ENCODE measurements at regions not wholly inside any gene's neighbourhood (a gene's known extent, or its start where the extent isn't known, plus 50 kb on each side); places are given as distances from the start of the nearest gene placed in this dataset.

DNA sequence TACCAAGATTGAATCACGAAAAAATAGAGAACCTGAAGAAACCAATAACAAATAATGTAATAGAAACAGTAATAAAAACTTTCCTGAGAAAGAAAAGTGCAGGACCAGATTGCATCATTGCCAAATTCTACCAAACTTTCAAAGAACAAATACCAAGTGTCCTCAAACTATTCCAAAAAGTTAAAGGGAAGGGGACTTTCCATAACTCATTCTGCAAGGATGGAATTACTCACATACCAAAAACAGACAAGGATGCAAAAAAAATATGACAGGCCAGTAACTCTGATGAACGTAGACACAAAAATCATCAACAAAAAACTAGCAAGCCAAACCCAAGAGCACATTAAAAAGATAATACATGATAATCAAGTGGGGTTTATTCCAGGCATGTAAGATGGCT, 172.3 kb upstream of the SLC35G4 start:
- Histone ChIP-seq H3K4me1 (ENCODE audit: insufficient read depth, low read length) (no peaks in the 10 kb centered on the region), H3K4me3 (ENCODE audit: low read length) (no peak overlapping the region), H3K36me3 (ENCODE audit: insufficient read depth, low read depth, low read length) (no peaks in the 10 kb centered on the region), H3K9ac (ENCODE audit: low read depth, low read length) (no peak overlapping the region), H3K27ac (ENCODE audit: low read length) (no peak overlapping the region), H3K27me3 (ENCODE audit: insufficient read depth, low read length) (no peaks in the 10 kb centered on the region), H3K9me3 (ENCODE audit: insufficient read depth, low read depth, low read length) (no peaks in the 10 kb centered on the region)

DNA sequence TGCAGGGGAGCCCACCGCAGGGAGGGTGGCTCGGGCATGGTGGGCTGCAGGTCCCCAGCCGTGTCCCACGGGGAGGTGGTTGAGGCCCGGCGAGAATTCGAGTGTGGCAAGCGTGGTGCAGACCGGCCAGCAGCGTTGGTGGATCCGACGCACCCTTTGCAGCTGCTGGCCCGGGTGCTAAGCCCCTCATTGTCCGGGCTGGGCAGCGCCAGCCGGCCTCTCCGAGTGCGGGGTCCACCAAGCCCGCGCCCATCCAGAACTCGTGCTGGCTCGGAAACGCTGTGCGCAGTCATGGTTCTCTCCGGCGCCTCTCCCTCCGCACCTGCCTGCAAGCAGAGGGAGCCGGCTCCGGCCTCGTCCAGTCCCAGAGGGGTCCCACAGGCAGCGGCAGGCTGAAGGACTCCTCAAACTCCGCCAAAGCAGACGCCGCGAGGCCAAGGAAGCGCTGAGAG, 177.0 kb upstream of the SLC35G4 start:
- Histone ChIP-seq H3K9ac (ENCODE audit: low read depth, low read length) (no peak overlapping the region), H3K4me1 (ENCODE audit: insufficient read depth, low read length) (no peaks in the 10 kb centered on the region), H3K27me3 (ENCODE audit: insufficient read depth, low read length) (no peaks in the 10 kb centered on the region), H3K27ac (ENCODE audit: low read length) (no peak overlapping the region), H3K4me3 (ENCODE audit: low read length) (no peak overlapping the region), H3K36me3 (ENCODE audit: insufficient read depth, low read depth, low read length) (no peaks in the 10 kb centered on the region), H3K9me3 (ENCODE audit: insufficient read depth, low read depth, low read length) (no peaks in the 10 kb centered on the region)

DNA sequence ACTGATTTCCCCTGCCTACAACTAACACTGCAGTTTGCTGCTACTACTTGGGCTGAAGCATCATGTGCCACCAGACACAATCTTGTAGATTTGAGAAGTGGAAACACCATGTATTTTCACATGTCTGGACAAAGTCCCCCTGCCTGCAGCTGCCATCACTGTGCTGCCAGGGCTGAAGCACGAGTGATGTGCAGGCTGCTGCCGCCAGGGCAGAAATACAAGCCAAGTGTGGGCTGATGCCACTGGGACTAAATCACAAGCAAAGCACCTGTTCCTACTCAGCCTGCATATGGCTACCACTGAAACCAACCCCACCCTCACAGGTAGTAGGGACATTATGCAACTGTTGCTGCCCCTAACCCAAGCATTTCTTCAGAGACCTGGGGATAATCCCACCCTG, 179.5 kb upstream of the SLC35G4 start:
- Histone ChIP-seq H3K9ac (ENCODE audit: low read depth, low read length) (no peak overlapping the region), H3K4me3 (ENCODE audit: low read length) (no peak overlapping the region), H3K4me1 (ENCODE audit: insufficient read depth, low read length) (no peaks in the 10 kb centered on the region), H3K27me3 (ENCODE audit: insufficient read depth, low read length) (no peaks in the 10 kb centered on the region), H3K27ac (ENCODE audit: low read length) (no peak overlapping the region), H3K9me3 (ENCODE audit: insufficient read depth, low read depth, low read length) (no peaks in the 10 kb centered on the region), H3K36me3 (ENCODE audit: insufficient read depth, low read depth, low read length) (no peaks in the 10 kb centered on the region)

DNA sequence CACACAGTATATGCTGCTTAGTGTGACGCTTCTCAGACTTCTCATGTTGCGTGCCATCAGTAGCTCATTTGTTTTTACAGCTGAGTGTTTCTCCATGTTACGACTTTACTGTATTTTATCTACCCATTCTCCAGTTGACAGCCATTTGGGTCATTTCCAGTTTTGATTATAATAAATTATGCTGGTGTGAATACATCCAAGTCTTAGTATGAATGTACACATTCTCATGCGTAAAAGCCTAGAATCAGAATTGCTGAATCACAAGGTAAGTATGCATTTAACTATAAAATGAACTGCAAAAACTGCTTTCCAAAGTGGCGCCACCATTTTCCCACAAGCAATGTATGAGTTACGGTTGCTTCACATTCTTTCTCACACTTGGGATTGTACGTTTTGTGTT, 184.2 kb upstream of the SLC35G4 start:
- Histone ChIP-seq H3K4me3 (ENCODE audit: low read length) (no peak overlapping the region), H3K4me1 (ENCODE audit: insufficient read depth, low read length) (no peaks in the 10 kb centered on the region), H3K36me3 (ENCODE audit: insufficient read depth, low read depth, low read length) (no peaks in the 10 kb centered on the region), H3K27me3 (ENCODE audit: insufficient read depth, low read length) (no peaks in the 10 kb centered on the region), H3K9me3 (ENCODE audit: insufficient read depth, low read depth, low read length) (no peaks in the 10 kb centered on the region), H3K9ac (ENCODE audit: low read depth, low read length) (no peak overlapping the region), H3K27ac (ENCODE audit: low read length) (no peak overlapping the region)

DNA sequence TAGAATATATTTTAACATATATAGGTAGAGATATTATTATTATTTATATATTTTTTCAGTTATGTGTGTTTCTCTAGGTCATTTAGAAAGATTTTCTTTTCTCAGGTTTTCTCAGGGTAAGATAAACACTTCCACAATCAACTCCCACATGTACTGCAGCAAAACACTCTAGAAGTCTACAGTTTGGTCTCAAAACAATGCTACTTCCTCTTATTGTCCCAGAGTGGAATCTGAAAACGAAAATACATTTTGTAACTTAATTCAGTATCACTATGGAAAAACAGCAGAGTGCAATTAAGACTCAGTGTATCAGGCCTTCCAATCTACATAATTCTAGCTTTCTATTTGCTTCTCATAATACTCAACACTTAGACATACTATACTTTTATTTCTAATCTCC, 190.1 kb upstream of the SLC35G4 start:
- Histone ChIP-seq H3K36me3 (ENCODE audit: insufficient read depth, low read depth, low read length) (no peaks in the 10 kb centered on the region), H3K9ac (ENCODE audit: low read depth, low read length) (no peak overlapping the region), H3K4me1 (ENCODE audit: insufficient read depth, low read length) (no peaks in the 10 kb centered on the region), H3K27me3 (ENCODE audit: insufficient read depth, low read length) (no peaks in the 10 kb centered on the region), H3K9me3 (ENCODE audit: insufficient read depth, low read depth, low read length) (no peaks in the 10 kb centered on the region), H3K27ac (ENCODE audit: low read length) (no peak overlapping the region), H3K4me3 (ENCODE audit: low read length) (no peak overlapping the region)

DNA sequence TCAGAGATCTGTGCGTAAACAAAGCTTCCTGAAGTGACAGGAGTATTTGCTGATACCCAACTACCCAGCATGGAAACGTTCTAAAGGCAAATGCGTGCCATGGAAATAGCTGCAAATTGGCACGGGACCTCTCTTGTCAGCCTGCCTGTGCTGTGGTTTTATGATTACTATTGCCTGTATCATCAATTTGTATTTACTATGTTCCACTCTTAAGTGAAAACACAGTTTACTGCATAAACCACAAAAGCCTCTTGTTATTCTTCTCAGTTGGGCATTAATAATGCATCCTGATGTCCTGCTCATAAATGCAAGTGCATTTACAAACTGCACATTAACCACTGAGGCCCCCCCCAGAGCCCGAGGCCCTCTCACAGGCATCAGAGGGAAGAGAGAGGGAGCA, 196.6 kb upstream of the SLC35G4 start:
- H3K4me1 ChIP-seq (ENCODE audit: insufficient read depth, low read length) = peaks cover 5% of the 10 kb centered on the region
- no peak overlapping the region for H3K4me3 ChIP-seq (ENCODE audit: low read length)
- H3K27ac ChIP-seq (ENCODE audit: low read length) = no peak overlapping the region
- H3K27me3 ChIP-seq (ENCODE audit: insufficient read depth, low read length) = no peaks in the 10 kb centered on the region
- no peak overlapping the region for H3K9ac ChIP-seq (ENCODE audit: low read depth, low read length)
- no peaks in the 10 kb centered on the region for H3K36me3 ChIP-seq (ENCODE audit: insufficient read depth, low read depth, low read length)
- H3K9me3 ChIP-seq (ENCODE audit: insufficient read depth, low read depth, low read length) = no peaks in the 10 kb centered on the region

DNA sequence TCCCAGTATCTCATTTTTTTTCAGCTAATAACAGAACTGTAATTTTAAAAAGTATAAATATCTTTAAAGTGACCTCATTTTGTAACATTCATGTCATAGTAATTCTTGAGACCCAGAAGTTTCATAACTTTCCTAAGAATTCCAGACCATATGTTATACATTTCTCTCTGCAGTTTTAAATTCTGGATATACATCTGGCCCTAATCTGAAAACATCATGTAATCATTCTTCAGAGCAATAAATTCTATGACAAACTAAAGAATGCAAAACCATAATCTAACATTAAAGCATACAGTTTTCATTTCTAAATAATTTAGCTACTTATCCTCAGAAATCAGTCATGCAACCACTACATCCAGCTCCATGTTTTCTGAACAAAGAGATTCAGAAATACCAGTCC, 198.3 kb upstream of the SLC35G4 start:
- Histone ChIP-seq H3K36me3 (ENCODE audit: insufficient read depth, low read depth, low read length) (no peaks in the 10 kb centered on the region), H3K9me3 (ENCODE audit: insufficient read depth, low read depth, low read length) (no peaks in the 10 kb centered on the region), H3K27ac (ENCODE audit: low read length) (no peak overlapping the region), H3K9ac (ENCODE audit: low read depth, low read length) (no peak overlapping the region), H3K4me3 (ENCODE audit: low read length) (no peak overlapping the region), H3K4me1 (ENCODE audit: insufficient read depth, low read length) (peaks cover 5% of the 10 kb centered on the region), H3K27me3 (ENCODE audit: insufficient read depth, low read length) (no peaks in the 10 kb centered on the region)

DNA sequence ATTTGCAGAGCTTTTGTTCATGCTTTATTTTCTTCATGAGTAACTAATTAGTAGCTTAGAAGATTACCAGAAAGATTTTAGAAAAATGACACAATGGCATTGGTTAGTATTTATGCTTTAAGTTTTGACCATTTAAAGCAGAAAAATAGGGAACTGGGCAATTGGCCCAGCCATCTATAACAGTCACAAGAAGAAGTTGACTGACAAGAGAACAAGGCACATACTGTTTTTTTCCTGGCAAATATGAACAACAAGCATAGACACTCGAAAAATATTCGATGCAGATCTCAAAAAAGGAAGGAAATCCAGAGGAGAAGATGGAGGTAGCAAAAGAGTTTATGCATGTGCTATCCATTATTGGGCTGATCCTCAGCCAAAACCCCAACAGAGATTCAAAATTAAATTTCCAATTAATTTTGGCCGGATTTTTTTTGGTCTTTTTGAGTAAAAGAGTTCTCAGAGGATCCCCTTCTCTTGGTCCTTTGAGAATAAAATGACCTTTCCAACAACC, 200.8 kb upstream of the SLC35G4 start:
- Histone ChIP-seq H3K27me3 (ENCODE audit: insufficient read depth, low read length) (no peaks in the 10 kb centered on the region), H3K9ac (ENCODE audit: low read depth, low read length) (no peak overlapping the region)

DNA sequence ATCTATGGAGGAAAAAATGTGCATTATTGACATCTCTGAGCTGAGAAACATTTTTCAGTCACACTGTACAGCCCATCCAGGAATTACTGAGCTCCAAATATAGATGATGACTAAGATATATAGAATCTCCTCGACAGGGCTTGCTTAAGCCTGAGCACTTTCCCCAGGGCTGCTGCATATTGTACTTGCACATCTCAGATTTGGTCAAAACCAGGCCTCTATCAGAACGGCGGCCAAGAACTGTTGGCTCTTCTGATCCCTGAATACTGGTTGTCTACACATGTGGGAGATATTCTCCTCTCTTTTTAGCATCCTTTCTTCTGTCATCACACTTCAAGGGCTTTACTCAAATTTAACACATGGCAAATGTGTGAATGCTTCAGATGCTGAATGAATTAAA, 201.5 kb upstream of the SLC35G4 start:
- H3K27me3 ChIP-seq (ENCODE audit: insufficient read depth, low read length) = no peaks in the 10 kb centered on the region
- H3K27ac ChIP-seq (ENCODE audit: low read length) = no peak overlapping the region
- no peak overlapping the region for H3K4me3 ChIP-seq (ENCODE audit: low read length)
- peaks cover 5% of the 10 kb centered on the region for H3K4me1 ChIP-seq (ENCODE audit: insufficient read depth, low read length)
- no peaks in the 10 kb centered on the region for H3K9me3 ChIP-seq (ENCODE audit: insufficient read depth, low read depth, low read length)
- no peak overlapping the region for H3K9ac ChIP-seq (ENCODE audit: low read depth, low read length)
- H3K36me3 ChIP-seq (ENCODE audit: insufficient read depth, low read depth, low read length) = no peaks in the 10 kb centered on the region

More for the DNA sequence above, 200.8 kb upstream of the SLC35G4 start:
- H3K4me3 ChIP-seq (ENCODE audit: low read length) = no peak overlapping the region
- peaks cover 5% of the 10 kb centered on the region for H3K4me1 ChIP-seq (ENCODE audit: insufficient read depth, low read length)
- no peaks in the 10 kb centered on the region for H3K9me3 ChIP-seq (ENCODE audit: insufficient read depth, low read depth, low read length)
- H3K27ac ChIP-seq (ENCODE audit: low read length) = no peak overlapping the region
- H3K36me3 ChIP-seq (ENCODE audit: insufficient read depth, low read depth, low read length) = no peaks in the 10 kb centered on the region

DNA sequence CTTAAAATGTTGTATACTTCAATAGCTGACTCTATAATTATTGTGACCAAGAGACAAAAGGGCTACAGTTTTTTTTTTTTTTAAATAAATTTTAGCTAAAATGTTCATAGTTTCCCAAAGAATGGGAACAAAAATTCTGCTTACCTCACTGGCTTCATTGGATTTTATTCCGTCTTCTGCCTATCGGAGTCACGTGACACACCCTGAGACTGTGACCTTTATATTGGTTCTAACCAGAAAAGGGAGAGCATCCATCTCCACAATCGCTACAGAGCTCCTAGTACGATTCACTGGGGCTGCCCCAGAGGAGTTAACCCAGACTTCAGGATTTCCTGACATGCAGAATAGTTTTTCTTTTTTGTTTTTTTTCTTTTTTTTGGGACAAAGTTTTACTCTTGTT, 203.6 kb upstream of the SLC35G4 start:
- Histone ChIP-seq H3K4me1 (ENCODE audit: insufficient read depth, low read length) (no peaks in the 10 kb centered on the region), H3K27me3 (ENCODE audit: insufficient read depth, low read length) (no peaks in the 10 kb centered on the region), H3K27ac (ENCODE audit: low read length) (no peak overlapping the region), H3K9ac (ENCODE audit: low read depth, low read length) (no peak overlapping the region), H3K4me3 (ENCODE audit: low read length) (no peak overlapping the region), H3K36me3 (ENCODE audit: insufficient read depth, low read depth, low read length) (no peaks in the 10 kb centered on the region), H3K9me3 (ENCODE audit: insufficient read depth, low read depth, low read length) (no peaks in the 10 kb centered on the region)

DNA sequence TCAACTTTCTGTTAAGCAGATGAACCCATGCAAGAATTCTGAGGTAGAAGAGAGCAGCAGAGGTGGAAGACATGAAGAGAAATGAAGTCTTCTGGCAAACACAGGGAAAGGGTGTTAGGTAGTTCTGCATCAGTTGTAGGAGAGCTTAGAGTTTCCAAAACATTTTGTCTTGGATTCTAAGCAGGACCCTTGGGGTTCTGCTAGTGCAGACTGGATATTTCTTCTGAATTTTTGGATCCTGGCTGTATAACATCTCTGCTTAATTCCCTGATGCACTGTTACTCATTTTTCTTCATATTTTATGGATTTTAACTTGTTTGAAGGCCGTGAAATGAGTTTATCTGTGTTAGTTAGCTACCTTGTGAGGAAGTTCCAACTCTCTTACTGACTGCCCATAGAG, 208.7 kb upstream of the SLC35G4 start:
- H3K4me1 ChIP-seq (ENCODE audit: insufficient read depth, low read length) = no peaks in the 10 kb centered on the region
- no peak overlapping the region for H3K4me3 ChIP-seq (ENCODE audit: low read length)
- no peak overlapping the region for H3K27ac ChIP-seq (ENCODE audit: low read length)
- H3K36me3 ChIP-seq (ENCODE audit: insufficient read depth, low read depth, low read length) = no peaks in the 10 kb centered on the region
- H3K27me3 ChIP-seq (ENCODE audit: insufficient read depth, low read length) = no peaks in the 10 kb centered on the region
- H3K9me3 ChIP-seq (ENCODE audit: insufficient read depth, low read depth, low read length) = no peaks in the 10 kb centered on the region
- H3K9ac ChIP-seq (ENCODE audit: low read depth, low read length) = no peak overlapping the region

DNA sequence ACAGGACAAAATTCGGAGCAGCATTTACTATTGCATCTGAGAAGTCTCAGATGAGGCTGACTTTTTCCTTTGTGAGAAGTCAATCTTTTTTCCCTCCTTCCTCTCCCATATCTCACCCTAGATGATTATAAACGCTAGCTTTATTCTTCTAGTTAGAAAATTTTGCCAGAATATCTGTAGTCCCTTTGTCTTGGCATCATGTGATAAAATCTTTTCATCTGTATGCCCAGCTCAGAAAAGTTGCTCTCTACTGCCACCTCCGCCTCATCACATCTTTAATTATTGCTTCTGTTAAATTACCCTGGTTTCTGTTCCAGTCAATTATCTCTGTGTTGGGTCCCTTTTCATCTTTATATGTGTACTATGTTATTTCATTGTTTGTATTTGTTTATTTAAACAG, 210.8 kb upstream of the SLC35G4 start:
- no peaks in the 10 kb centered on the region for H3K4me1 ChIP-seq (ENCODE audit: insufficient read depth, low read length)
- no peaks in the 10 kb centered on the region for H3K36me3 ChIP-seq (ENCODE audit: insufficient read depth, low read depth, low read length)

More for the DNA sequence above, 210.8 kb upstream of the SLC35G4 start:
- no peak overlapping the region for H3K9ac ChIP-seq (ENCODE audit: low read depth, low read length)
- no peak overlapping the region for H3K27ac ChIP-seq (ENCODE audit: low read length)
- no peaks in the 10 kb centered on the region for H3K27me3 ChIP-seq (ENCODE audit: insufficient read depth, low read length)
- H3K9me3 ChIP-seq (ENCODE audit: insufficient read depth, low read depth, low read length) = no peaks in the 10 kb centered on the region
- H3K4me3 ChIP-seq (ENCODE audit: low read length) = no peak overlapping the region
